Stimulated activated CD4-positive, alpha-beta T cell treated with anti-CD3 and anti-CD28 coated beads, Interleukin-1b, Interleukin-23, amount 100 ng/mL, for 24 hours (primary cell): ENCODE measurements at regions not wholly inside any gene's neighbourhood (a gene's known extent, or its start where the extent isn't known, plus 50 kb on each side); places are given as distances from the start of the nearest gene placed in this dataset.
A peak's percentile ranks its signal among the peaks of the same experiment; 100 is the strongest.

Source experiments
- DNase-seq, 4 experiments: peaks; one replicate each; pipeline ENCODE4 v3.0.0-alpha.2; 2020; ENCODE audit warnings: low read depth in 4 of 4, low spot score in 1 of 4

- DNase-seq, result no peak
These were observed 91.5 kb upstream of the SCOC start for GRCh38 chr4:140281828-140282552.

DNA sequence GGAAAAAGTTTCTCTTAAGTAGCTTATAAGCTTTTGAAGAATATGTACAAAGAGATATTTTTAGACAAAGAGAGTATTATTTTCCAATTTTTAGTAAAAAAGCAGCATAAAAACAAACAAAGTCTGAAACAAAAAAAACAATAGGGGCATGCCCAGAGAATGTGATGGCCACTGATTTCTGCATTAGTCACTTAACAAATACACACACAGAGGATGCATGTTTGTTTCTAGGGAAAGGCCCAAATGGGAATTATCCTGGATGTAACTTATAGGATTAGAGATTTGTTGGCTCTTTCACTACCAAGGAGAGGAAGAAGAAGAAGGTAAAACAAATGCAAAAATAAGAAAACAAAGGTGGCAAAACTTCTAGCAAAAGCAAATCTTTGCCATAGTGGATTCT, 95.9 kb upstream of the SCOC start:
- no peak for DNase-seq

- no peak for DNase-seq
These were observed 101.9 kb upstream of the SCOC start for GRCh38 chr4:140271553-140271952.

GRCh38 chr4:140269369-140269768, 104.1 kb upstream of the SCOC start:
- no peak for DNase-seq

DNA sequence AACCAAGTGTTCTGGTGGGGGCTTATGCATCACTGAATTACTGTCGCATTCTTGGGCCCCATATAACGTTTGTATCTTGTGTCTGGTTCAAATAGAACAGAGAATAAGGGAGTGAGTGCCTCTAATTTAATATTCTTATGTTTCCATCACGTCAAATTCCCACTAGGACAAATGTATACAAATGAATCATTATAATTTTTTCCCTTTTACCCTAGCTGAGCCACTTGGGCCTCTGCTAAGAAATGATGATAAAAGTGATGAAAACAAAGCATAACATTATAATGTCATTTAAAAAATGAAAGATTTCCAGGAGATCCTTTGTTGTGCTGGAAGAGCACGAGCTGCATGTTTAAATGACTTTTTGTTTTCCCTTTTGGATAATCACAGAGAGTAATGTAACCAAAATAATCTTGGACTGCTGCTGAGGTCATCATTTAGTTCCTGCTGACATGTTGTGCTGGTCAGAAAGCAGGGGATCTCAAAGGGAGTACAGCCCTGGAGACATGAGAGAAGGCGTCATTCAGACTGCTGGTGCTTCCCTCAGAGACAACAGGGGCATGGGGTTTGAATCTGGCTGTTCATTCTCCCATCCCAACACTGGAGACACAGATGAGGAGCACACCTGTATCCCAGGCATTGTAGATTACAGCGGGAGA, 105.1 kb upstream of the SCOC start:
- DNase-seq, result no peak

DNA sequence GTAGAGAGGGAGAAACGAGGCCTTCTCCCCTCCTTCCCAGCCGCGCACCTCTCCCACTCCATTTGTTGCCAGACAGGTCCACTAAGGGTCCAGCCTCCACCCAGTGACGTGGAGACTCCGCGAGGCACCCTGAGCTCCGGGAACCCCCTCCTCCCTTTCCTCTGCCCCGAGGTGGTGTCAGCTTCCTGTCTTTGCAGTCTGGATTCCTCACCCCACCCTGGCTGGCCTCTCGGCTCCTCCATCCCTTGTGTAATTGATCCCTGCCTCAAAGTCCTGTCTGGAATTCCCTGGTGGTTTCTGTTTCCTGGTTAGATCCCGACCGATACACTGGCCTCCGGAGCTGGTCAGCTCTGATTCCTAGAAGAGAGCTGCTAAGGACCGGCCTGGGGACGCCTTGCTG, 105.9 kb upstream of the SCOC start:
- no peak for DNase-seq

GRCh38 chr4:140266958-140267568, 106.4 kb upstream of the SCOC start:
- peak in 1 of 4 experiments; percentile 16 for DNase-seq

DNA sequence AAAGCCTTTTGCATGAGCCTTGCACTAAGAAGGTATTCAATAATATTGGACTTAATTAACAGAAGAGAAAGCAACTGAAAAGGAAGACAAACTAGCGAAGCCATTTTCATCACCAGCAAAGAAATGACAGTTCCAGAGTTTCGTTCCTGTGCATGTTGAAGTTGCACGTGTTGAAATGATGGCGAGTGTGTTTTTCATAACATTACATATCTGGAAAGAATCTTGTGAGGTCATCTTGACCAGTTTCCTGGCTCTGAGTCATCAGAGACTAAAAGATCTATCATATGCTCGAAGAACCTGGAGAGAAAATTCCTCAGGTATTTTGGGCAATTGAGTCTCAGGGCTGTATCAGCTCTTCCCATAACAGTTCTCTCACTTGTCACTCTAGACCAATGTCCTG, 106.2 kb upstream of the MAML3 start:
- DNase-seq, result no peak

GRCh38 chr4:140258476-140258875, 104.5 kb upstream of the MAML3 start:
- DNase-seq, result no peak

GRCh38 chr4:140257461-140258305, 103.7 kb upstream of the MAML3 start:
- DNase-seq, result no peak

- DNase-seq, result no peak
These were observed 103.0 kb upstream of the MAML3 start for GRCh38 chr4:140256941-140257340.

DNA sequence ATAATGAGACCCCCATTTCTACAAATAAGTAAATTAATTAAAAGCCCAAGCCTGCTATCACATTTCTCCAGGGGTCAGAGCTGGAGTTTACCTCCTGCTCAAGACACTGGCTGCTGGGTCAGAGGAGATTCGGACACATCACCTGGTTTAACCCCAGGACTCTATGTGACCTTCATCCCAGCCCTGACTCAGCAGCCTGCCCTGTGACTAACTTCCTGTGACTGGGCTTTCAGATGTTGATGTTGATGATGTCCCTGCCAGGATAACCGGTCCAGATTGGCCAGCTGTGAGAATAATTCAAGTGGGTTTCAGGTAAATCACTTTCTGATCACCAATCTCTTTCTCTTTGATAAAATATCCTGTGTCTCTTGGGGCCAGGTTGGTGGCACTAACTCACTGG, 102.4 kb upstream of the MAML3 start:
- no peak for DNase-seq

- DNase-seq, result no peak
These were observed 101.9 kb upstream of the MAML3 start for GRCh38 chr4:140255927-140256326.

- DNase-seq, result no peak
These were observed 101.5 kb upstream of the MAML3 start for GRCh38 chr4:140255467-140255866.

DNA sequence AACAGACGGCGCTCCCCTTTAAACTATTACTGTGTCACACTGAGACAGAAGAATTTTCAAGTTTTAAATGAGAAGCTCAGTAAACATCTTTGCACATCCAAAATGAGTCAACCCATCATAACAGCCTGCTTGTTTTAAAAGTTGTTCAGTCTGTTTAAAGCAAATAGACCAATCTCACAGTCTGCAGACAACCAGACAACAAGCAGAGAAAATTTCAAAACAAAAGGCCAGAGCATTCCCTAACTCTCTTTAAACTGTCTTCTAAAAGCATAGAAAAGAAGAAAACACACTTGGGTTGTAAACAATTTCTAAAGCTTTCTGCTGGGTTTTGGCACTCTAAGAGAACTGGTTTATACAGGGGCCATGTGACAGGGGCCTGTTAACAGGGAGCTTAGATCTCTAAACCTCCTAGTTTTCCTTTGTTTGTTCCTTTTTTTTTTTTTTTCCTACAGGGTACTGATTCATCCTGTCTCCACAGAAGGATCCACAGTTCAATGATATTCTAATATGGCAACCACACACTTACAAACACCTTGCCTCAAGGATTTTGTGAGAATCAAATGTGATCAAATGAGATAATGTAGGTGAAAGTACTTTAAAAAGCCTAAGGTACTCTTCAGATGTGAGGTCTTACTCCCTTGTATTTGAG, 100.8 kb upstream of the MAML3 start:
- DNase-seq, result no peak

GRCh38 chr4:140253556-140254027, 99.6 kb upstream of the MAML3 start:
- no peak for DNase-seq

DNA sequence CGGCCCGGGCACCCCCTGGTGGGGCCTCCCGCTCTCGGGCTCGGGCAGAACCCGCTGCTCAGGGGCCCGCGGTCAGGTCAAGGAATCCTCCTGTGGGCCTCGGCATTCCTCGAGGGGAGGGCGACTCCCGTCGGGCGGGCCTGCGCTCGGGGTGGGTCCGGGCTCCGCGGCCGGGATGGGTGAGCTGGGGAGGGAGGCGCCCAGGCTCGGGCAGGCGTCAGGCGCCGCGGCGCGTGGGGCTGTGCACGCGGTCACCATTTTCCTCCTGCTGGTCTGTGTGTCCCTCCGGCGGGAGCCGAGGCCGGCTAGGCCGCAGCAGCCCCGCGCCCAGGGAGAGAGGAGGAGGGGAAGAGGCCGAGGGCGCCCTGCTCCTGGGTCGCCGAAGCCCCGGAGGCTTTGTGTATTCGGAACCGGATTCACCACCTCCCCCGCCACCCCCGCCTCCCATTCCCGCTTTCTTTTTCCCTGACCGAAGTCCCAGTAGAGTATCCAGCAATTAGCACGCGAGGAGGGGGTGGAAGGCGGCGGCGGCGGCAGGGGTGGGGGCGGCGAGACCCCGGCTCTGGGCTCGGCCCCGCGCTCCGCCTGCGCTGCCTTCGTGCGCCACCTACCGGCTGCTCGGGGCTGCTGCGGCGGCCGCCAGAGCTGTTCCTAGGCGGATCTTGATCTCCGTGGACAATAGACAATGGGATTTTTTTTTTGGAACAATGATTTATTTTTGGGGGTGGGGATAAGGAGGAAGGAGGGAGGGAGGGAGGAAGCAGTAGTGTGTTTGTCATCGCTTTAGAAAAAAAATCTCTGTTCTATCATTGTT, 99.0 kb upstream of the MAML3 start:
- DNase-seq, result peak; percentile 20 to 43 (median 39)

DNA sequence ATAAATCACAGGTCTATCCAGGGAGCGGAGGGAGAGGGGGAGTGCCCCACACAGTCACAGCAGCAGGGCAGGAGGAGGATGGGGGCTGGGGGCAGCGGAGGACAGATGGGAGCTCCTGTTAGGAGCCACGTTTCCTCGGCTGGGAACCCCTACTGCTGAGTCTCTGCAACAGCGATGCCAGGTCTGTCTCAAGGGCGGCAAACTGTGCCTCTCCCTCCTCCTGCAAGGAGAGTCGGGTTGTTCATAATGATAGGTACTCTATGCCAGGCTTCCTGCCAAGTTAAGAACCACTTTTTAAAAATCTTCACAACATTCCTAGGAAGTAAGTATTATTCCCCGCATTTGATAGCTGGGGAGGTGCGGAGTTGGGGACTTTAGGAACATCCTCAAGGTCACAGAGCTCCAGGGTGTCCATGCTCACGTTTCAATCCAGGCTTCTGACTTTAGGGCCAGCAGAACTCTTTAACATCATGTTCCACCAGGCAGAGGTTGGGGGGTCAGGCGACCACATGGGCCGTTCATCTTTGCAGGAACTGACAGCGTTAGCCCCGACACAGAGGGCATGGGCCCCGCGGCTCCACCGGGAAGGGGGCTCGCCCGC, 98.3 kb upstream of the MAML3 start:
- DNase-seq, result no peak

- DNase-seq, result no peak
These were observed 97.6 kb upstream of the MAML3 start for GRCh38 chr4:140251571-140251970.
